Glutamatergic neuron (in vitro differentiated cells): ENCODE measurements at regions not wholly inside any gene's neighbourhood (a gene's known extent, or its start where the extent isn't known, plus 50 kb on each side); places are given as distances from the start of the nearest gene placed in this dataset.
A peak's percentile ranks its signal among the peaks of the same experiment; 100 is the strongest.

Source experiments
- DNase-seq: peaks from one replicate; pipeline ENCODE4 v3.0.0; 2022
- H3K27ac Mint-ChIP-seq: one replicate; pipeline ENCODE4 v1.8.0; 2020; ENCODE audit warnings: mild to moderate bottlenecking, mixed read lengths, inconsistent platforms; ENCODE audit not compliant: unreplicated experiment
- H3K27me3 Mint-ChIP-seq: one replicate; pipeline ENCODE4 v1.8.0; 2020; ENCODE audit warnings: mild to moderate bottlenecking, moderate library complexity, mixed read lengths, inconsistent platforms; ENCODE audit not compliant: unreplicated experiment
- H3K36me3 Mint-ChIP-seq: one replicate; pipeline ENCODE4 v1.8.0; 2020; ENCODE audit warnings: mild to moderate bottlenecking, mixed read lengths, inconsistent platforms; ENCODE audit not compliant: unreplicated experiment
- H3K4me1 Mint-ChIP-seq: one replicate; pipeline ENCODE4 v1.8.0; 2020; ENCODE audit warnings: mild to moderate bottlenecking, low read depth, mixed read lengths, inconsistent platforms; ENCODE audit not compliant: unreplicated experiment
- H3K4me3 Mint-ChIP-seq: one replicate; pipeline ENCODE4 v1.8.0; 2020; ENCODE audit warnings: mild to moderate bottlenecking, mixed read lengths, inconsistent platforms; ENCODE audit not compliant: unreplicated experiment
- H3K9me3 Mint-ChIP-seq: one replicate; pipeline ENCODE4 v1.8.0; 2020; ENCODE audit warnings: mild to moderate bottlenecking, moderate library complexity, mixed read lengths, inconsistent platforms; ENCODE audit not compliant: unreplicated experiment
- CTCF ChIP-seq: fragments of 200-600 bp; sonication (generic); IDR thresholded peaks from one replicate; pipeline ENCODE4 v1.5.0; 2021; ENCODE audit not compliant: partially characterized antibody, unreplicated experiment

- Mint-ChIP-seq H3K27ac (peak overlapping the region; percentile 87), H3K36me3 (peaks cover 15% of the 10 kb centered on the region), H3K4me1 (peaks cover 6% of the 10 kb centered on the region), H3K27me3 (peaks cover 4% of the 10 kb centered on the region), H3K9me3 (peaks cover 8% of the 10 kb centered on the region), H3K4me3 (no peak overlapping the region)
- peak; percentile 88 for DNase-seq
- TF ChIP-seq CTCF: peak; percentile 77
These were observed 84.0 kb downstream of the SYNE3 start for GRCh38 chr14:95432144-95433093.

GRCh38 chr14:95431199-95432143, 85.0 kb downstream of the SYNE3 start:
- Mint-ChIP-seq H3K27ac (peak overlapping the region; percentile 87), H3K4me3 (no peak overlapping the region), H3K4me1 (peaks cover 6% of the 10 kb centered on the region), H3K9me3 (peaks cover 7% of the 10 kb centered on the region), H3K36me3 (peaks cover 15% of the 10 kb centered on the region), H3K27me3 (peaks cover 3% of the 10 kb centered on the region)
- peak; percentile 67 for TF ChIP-seq CTCF
- DNase-seq: no peak

GRCh38 chr14:95428557-95428956, 87.9 kb downstream of the SYNE3 start:
- Mint-ChIP-seq H3K27ac (no peak overlapping the region), H3K36me3 (no peaks in the 10 kb centered on the region), H3K4me3 (no peak overlapping the region), H3K27me3 (peaks cover 1% of the 10 kb centered on the region), H3K4me1 (peaks cover 6% of the 10 kb centered on the region), H3K9me3 (peaks cover 6% of the 10 kb centered on the region)
- DNase-seq: no peak
- TF ChIP-seq CTCF: no peak

- no peak overlapping the region for H3K27ac Mint-ChIP-seq
- H3K27me3 Mint-ChIP-seq: peaks cover 2% of the 10 kb centered on the region
These were observed 90.4 kb downstream of the SYNE3 start for GRCh38 chr14:95426116-95426475.

More at GRCh38 chr14:95426116-95426475, 90.4 kb downstream of the SYNE3 start:
- H3K4me1 Mint-ChIP-seq: no peaks in the 10 kb centered on the region
- no peak for DNase-seq
- no peak for TF ChIP-seq CTCF
- peaks cover 4% of the 10 kb centered on the region for H3K36me3 Mint-ChIP-seq
- H3K9me3 Mint-ChIP-seq: peaks cover 6% of the 10 kb centered on the region
- H3K4me3 Mint-ChIP-seq: no peak overlapping the region
